Gastroesophageal sphincter (tissue), 4 donors: ENCODE measurements at regions not wholly inside any gene's neighbourhood (a gene's known extent, or its start where the extent isn't known, plus 50 kb on each side); places are given as distances from the start of the nearest gene placed in this dataset.
A peak's percentile ranks its signal among the peaks of the same experiment; 100 is the strongest.

Experiments
- ATAC-seq: fragments of 150-250 bp; one replicate; pipeline ENCODE4 v1.9.1; 2016; ENCODE audit warnings: mild to moderate bottlenecking, moderate library complexity
- H3K27ac ChIP-seq, 4 donors: fragments of 200-600 bp; sonication (generic) in 3 of 4; 1 replicate in 3 of 4; 2 replicates in 1 of 4; pipeline ENCODE4 v1.5.1; 2016 to 2019
- H3K27me3 ChIP-seq: fragments of 200-600 bp; sonication (generic); one replicate; pipeline ENCODE4 v1.5.1; 2019
- H3K36me3 ChIP-seq, 2 donors: fragments of 200-600 bp; sonication (generic); one replicate each; pipeline ENCODE4 v1.5.1; 2019; ENCODE audit warnings: control low read depth in 1 of 2
- H3K4me1 ChIP-seq, 3 donors: fragments of 200-600 bp; sonication (generic); 1 replicate in 2 of 3; 2 replicates in 1 of 3; pipeline ENCODE4 v1.5.1; 2016 to 2019; ENCODE audit warnings: control low read depth in 2 of 3
- H3K4me3 ChIP-seq, 2 donors: fragments of 200-600 bp; sonication (generic); one replicate each; pipeline ENCODE4 v1.5.1; 2019; ENCODE audit warnings: mild to moderate bottlenecking in 1 of 2, moderate library complexity in 1 of 2
- H3K9me3 ChIP-seq, 3 donors: fragments of 200-600 bp; sonication (generic); one replicate each; pipeline ENCODE4 v1.5.1; 2017 to 2019; ENCODE audit warnings: control low read depth in 2 of 3
- EP300 ChIP-seq: sonication (generic); formaldehyde crosslinking; IDR thresholded peaks from one replicate; pipeline ENCODE4 v1.6.1; 2017; ENCODE audit warnings: antibody characterized with exemption, mild to moderate bottlenecking
- POLR2A ChIP-seq, 2 donors: fragments of 450-650 bp; IDR thresholded peaks; one replicate each; pipeline ENCODE4 v1.6.1; 2017; ENCODE audit warnings: antibody characterized with exemption in 2 of 2, mild to moderate bottlenecking in 2 of 2, moderate library complexity in 1 of 2
- POLR2AphosphoS5 ChIP-seq: sonication (generic); formaldehyde crosslinking; IDR thresholded peaks from one replicate; pipeline ENCODE4 v1.6.1; 2017; ENCODE audit warnings: antibody characterized with exemption
- WGBS, 2 donors: methylation state at CpG; one replicate each; pipeline ENCODE4 v1.1.5; 2018; ENCODE audit warnings: low coverage in 1 of 2; 5-methylcytosine and 5-hydroxymethylcytosine counted together
- TF ChIP-seq, protein P1 (sequence below), 4 experiments: fragments of 200-600 bp in 2 of 4; fragments of 450-650 bp in 2 of 4; sonication (generic) in 1 of 4; IDR thresholded peaks; one replicate each; pipeline ENCODE4 v1.5.1; 2017 to 2019; ENCODE audit warnings: antibody characterized with exemption in 4 of 4, mild to moderate bottlenecking in 2 of 4, moderate library complexity in 2 of 4

DNA sequence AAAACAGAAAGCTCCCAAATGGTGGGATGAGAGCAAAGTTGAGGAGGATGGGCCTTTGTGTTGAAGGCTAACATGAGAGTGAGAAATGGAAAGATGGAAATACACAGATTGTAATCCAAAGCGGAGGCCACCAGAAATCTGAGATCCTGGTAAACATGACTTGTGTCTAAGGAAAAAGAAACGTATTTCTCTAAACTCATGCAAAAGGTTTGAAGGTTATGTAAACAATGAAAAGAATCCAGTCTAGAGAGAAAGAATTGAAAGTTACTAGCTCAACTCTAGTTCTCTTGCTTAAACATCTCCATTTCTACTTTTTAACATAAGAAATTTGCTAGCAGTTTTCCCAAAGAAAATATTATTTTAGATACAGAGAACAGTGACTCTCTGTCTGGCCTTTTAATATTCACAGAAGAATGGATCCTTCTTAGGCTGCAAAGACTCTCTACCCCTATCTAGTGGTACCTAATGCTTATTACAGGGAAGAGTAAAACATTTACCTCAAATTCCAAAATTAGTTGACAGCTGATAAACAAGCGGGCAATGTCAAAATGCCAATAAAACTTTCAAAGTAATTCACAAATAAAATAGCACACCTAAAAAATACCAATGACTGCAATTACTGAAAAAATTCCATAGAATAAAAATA, 75.8 kb upstream of the SOX5 start:
- no peak overlapping the region for H3K4me3 ChIP-seq
- 67 to 68% methylated on average over 2 to 3 of the region's 3 CpGs for WGBS, 2 donors
- H3K27me3 ChIP-seq, result no peaks in the 10 kb centered on the region
- H3K36me3 ChIP-seq, result no peaks in the 10 kb centered on the region
- no peak overlapping the region for H3K27ac ChIP-seq
- no peaks in the 10 kb centered on the region for H3K9me3 ChIP-seq
- H3K4me1 ChIP-seq, result no peaks in the 10 kb centered on the region
- TF ChIP-seq, protein P1, sequence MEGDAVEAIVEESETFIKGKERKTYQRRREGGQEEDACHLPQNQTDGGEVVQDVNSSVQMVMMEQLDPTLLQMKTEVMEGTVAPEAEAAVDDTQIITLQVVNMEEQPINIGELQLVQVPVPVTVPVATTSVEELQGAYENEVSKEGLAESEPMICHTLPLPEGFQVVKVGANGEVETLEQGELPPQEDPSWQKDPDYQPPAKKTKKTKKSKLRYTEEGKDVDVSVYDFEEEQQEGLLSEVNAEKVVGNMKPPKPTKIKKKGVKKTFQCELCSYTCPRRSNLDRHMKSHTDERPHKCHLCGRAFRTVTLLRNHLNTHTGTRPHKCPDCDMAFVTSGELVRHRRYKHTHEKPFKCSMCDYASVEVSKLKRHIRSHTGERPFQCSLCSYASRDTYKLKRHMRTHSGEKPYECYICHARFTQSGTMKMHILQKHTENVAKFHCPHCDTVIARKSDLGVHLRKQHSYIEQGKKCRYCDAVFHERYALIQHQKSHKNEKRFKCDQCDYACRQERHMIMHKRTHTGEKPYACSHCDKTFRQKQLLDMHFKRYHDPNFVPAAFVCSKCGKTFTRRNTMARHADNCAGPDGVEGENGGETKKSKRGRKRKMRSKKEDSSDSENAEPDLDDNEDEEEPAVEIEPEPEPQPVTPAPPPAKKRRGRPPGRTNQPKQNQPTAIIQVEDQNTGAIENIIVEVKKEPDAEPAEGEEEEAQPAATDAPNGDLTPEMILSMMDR (IDR thresholded peaks at IDR 0.05), result peak in 1 of 4 experiments; percentile 9
- no peak for TF ChIP-seq POLR2A (IDR thresholded peaks at IDR 0.05)
- ATAC-seq, result no peak

DNA sequence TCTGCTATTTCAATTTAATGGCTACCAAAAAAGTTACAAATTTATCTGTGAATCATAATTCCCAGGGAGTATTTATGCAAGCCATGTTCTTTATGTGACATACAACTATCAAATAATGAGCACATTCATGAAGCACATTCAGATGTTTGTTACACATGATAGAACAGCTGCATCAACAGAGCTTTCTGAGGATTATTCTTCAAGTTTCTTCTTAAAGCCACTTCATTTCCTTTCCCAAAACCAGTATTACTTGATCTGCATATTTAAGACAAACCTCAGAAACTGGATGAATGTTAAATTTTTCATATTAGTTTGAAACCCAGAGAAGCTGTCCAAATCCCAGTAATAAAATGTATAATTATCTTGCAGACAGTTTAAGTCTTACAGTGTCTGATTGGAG, 73.6 kb upstream of the SOX5 start:
- TF ChIP-seq POLR2AphosphoS5, result no peak
- TF ChIP-seq, protein P1 (IDR thresholded peaks at IDR 0.05), result no peak
- no peak for TF ChIP-seq POLR2A (IDR thresholded peaks at IDR 0.05)
- TF ChIP-seq EP300, result no peak
- Histone ChIP-seq H3K4me1 (no peaks in the 10 kb centered on the region), H3K27ac (no peak overlapping the region), H3K36me3 (no peaks in the 10 kb centered on the region), H3K4me3 (no peak overlapping the region), H3K27me3 (no peaks in the 10 kb centered on the region), H3K9me3 (no peaks in the 10 kb centered on the region)
- ATAC-seq, result no peak

DNA sequence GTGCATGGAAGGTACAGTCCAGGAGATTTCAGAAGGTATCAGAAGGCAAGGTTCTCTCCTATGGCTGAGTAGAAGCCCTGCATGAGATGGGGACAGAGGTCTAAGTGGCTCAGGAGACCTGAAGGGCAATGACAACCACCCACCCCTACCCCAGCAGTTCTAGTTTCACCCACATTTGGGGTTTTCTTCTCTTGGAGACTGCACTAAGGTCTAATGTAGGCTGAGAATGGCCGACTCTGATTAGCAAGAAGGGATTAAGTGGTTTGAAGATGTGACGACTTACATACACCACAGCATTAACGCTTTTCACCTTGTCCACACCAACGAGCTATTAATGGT, 71.7 kb upstream of the SOX5 start:
- no peak overlapping the region for H3K4me3 ChIP-seq
- H3K4me1 ChIP-seq, result no peaks in the 10 kb centered on the region
- no peak overlapping the region for H3K27ac ChIP-seq
- no peak for ATAC-seq
- H3K9me3 ChIP-seq, result no peaks in the 10 kb centered on the region
- H3K27me3 ChIP-seq, result no peaks in the 10 kb centered on the region
- WGBS, 2 donors, result 91 to 94% methylated on average over 4 of the region's 4 CpGs
- no peak for TF ChIP-seq POLR2AphosphoS5
- no peak for TF ChIP-seq POLR2A (IDR thresholded peaks at IDR 0.05)
- no peak for TF ChIP-seq EP300
- TF ChIP-seq, protein P1 (IDR thresholded peaks at IDR 0.05), result no peak
- H3K36me3 ChIP-seq, result no peaks in the 10 kb centered on the region

DNA sequence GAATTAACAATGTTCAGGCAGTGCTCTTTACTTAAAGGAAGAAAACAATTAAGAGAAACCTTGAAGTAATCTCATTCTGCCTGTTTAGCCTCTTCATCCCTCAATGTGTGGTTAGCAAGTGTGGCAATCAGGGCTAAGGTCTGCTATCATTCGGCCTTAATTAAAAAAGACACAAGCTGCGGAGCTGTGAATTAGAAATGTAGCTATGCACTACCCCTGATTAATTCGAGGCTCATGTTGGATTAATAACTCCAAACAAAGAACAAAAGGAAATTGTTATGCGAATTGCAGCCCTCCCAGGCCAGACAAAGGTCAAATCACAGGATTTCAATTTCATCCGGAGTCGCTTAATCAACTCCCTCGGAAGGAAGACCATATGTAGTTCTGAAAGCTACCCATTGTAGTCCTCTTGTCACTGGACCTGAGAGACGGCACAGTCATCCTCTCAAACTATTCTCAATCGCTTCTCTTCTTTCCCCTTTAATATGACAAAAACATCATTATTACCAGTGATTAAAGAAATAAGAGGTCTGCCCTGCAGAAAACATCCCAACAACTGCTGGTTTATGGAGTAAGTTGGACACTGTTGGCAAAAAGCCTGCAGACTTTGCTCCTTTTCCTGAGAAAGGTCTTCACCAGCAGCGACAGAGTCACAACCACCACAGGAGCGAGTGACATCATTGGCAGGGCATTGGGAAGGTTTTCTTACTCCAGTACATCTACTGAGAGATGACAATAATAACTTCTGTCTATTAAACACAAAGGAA, 71.1 kb upstream of the SOX5 start:
- ATAC-seq, result no peak
- Histone ChIP-seq H3K27me3 (no peaks in the 10 kb centered on the region), H3K4me3 (no peak overlapping the region), H3K36me3 (no peaks in the 10 kb centered on the region), H3K4me1 (no peaks in the 10 kb centered on the region), H3K9me3 (no peaks in the 10 kb centered on the region), H3K27ac (no peak overlapping the region)
- TF ChIP-seq POLR2AphosphoS5, result no peak
- WGBS, 2 donors, result 73 to 92% methylated on average over 8 to 10 of the region's 11 CpGs

DNA sequence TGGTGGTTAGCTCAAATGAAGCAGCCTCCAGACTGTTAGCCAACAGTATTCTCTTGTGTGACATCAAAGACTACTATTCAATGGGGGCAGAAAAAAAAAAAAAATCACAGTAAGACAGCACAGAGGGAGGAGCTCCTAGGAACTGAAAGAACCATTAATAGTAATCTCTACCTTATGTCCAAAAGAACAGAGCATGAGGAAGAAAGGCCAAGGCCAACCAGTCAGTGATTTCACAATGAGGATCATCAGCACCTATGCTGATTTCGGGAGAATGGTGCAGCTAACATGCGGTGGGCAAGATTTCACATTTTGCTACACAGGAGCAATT, 66.3 kb upstream of the SOX5 start:
- H3K27me3 ChIP-seq, result no peaks in the 10 kb centered on the region
- TF ChIP-seq EP300, result no peak
- TF ChIP-seq POLR2A (IDR thresholded peaks at IDR 0.05), result no peak
- TF ChIP-seq, protein P1 (IDR thresholded peaks at IDR 0.05), result no peak
- no peak for TF ChIP-seq POLR2AphosphoS5
- no peaks in the 10 kb centered on the region for H3K36me3 ChIP-seq
- H3K27ac ChIP-seq, result no peak overlapping the region
- H3K4me1 ChIP-seq, result no peaks in the 10 kb centered on the region
- 92 to 100% methylated on average over 1 to 2 of the region's 2 CpGs for WGBS, 2 donors
- H3K9me3 ChIP-seq, result no peaks in the 10 kb centered on the region
- ATAC-seq, result no peak
- no peak overlapping the region for H3K4me3 ChIP-seq
